A673 (cell line): ENCODE measurements at regions not wholly inside any gene's neighbourhood (a gene's known extent, or its start where the extent isn't known, plus 50 kb on each side); places are given as distances from the start of the nearest gene placed in this dataset.

ENCODE experiments used
- BruUV-seq: library from RNA; stranded (reverse); fragments of 400-500 nt; replicated peaks from 2 replicates; lab custom pipeline; 2021; lab: Mats Ljungman, UMichigan
- CTCF ChIA-PET: fragments of 300-600 bp; sonication (Branson Sonifier 250); formaldehyde crosslinking; loops from one replicate; lab custom pipeline; 2022; ENCODE audit warnings: antibody characterized with exemption; lab: Charles Lee
- POLR2A ChIA-PET: fragments of 300-600 bp; sonication (Branson Sonifier 250); formaldehyde crosslinking; loops from one replicate; lab custom pipeline; 2022; ENCODE audit warnings: antibody characterized with exemption; ENCODE audit not compliant: low non-redundant PET; lab: Charles Lee
- DNase-seq: peaks from one replicate; pipeline ENCODE4 v3.0.0-alpha.2; 2015; ENCODE audit warnings: low spot score
- H3K27ac ChIP-seq: fragments of 200-600 bp; sonication (generic); 2 replicates; pipeline ENCODE4 v1.5.1; 2016; ENCODE audit warnings: mixed run types, low read depth, mild to moderate bottlenecking, mixed read lengths, antibody characterized with exemption, low read length; ENCODE audit not compliant: poor library complexity, severe bottlenecking
- H3K27me3 ChIP-seq: fragments of 200-600 bp; sonication (generic); replicated peaks from 2 replicates; pipeline ENCODE4 v1.6.1; 2017; ENCODE audit warnings: mixed run types, low read depth, mild to moderate bottlenecking, mixed read lengths, antibody characterized with exemption, low read length; ENCODE audit not compliant: insufficient read depth, poor library complexity
- H3K36me3 ChIP-seq: fragments of 200-600 bp; sonication (generic); 2 replicates; pipeline ENCODE4 v1.6.1; 2016; ENCODE audit warnings: mixed run types, mild to moderate bottlenecking, mixed read lengths, antibody characterized with exemption, low read length; ENCODE audit not compliant: insufficient read depth, poor library complexity, severe bottlenecking
- H3K4me1 ChIP-seq: fragments of 200-600 bp; sonication (generic); 2 replicates; pipeline ENCODE4 v1.6.1; 2017; ENCODE audit warnings: mixed run types, mild to moderate bottlenecking, mixed read lengths, antibody characterized with exemption, low read length; ENCODE audit not compliant: insufficient read depth, poor library complexity, severe bottlenecking
- H3K4me3 ChIP-seq: fragments of 200-600 bp; sonication (generic); 2 replicates; pipeline ENCODE4 v1.5.1; 2016; ENCODE audit warnings: low read depth, mixed run types, mild to moderate bottlenecking, mixed read lengths, low read length; ENCODE audit not compliant: poor library complexity, severe bottlenecking
- H3K9me3 ChIP-seq: fragments of 200-600 bp; sonication (generic); 2 replicates; pipeline ENCODE4 v1.6.1; 2016; ENCODE audit warnings: mixed run types, low read depth, mild to moderate bottlenecking, mixed read lengths, antibody characterized with exemption, low read length; ENCODE audit not compliant: poor library complexity, severe bottlenecking
- CTCF ChIP-seq: fragments of 300-800, 200-600 bp; sonication (generic); conservative IDR thresholded peaks from 2 replicates; pipeline ENCODE4 v1.5.1; 2017; ENCODE audit warnings: low read depth, mild to moderate bottlenecking, antibody characterized with exemption, low read length, moderate library complexity, mixed read lengths
- EZH2 ChIP-seq: fragments of 200-600 bp; sonication (generic); IDR thresholded peaks from 2 replicates; pipeline ENCODE4 v1.6.1; 2017; ENCODE audit warnings: borderline replicate concordance, low read depth, mild to moderate bottlenecking, mixed read lengths, antibody characterized with exemption, low read length; ENCODE audit not compliant: poor library complexity, severe bottlenecking
- intact Hi-C: fragments of 100-400 bp; cut with micrococcal nuclease; formaldehyde crosslinking; loops from one replicate; pipeline ENCODE4 v1.10.0; 2022; ENCODE audit not compliant: unreplicated experiment

DNA sequence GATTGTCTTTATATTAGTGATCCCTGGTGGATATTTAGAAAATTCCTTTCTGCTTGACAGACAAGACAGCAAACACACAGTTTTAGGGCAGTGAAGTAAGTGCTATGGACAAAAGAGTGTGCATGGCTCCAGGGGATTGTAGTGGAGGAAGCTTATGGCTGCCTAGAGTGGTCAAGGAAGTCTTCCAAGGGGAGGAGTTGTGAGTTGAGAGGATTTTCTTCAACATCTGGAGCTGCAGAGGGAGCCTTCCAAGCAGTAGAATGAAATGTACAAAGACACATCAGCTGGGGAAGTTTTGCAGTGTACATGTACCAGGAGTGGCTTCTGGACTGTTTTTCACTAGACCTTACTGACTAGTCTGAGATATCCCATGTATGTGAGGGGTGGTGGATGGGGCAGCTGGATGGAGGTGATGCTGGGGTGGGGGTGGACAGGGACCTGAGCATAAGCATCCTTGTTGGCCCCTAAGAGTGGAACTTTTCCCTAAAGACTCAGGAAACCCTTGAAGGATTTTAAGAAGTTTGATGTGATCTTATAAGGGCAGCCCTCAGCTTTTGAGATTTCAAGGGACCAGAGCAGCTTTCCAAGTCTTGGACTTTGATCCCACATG is 160.5 kb upstream of the TAPT1 start:
- no peak overlapping the region for H3K4me3 ChIP-seq
- no peak for DNase-seq
- peaks cover 49% of the 10 kb centered on the region for H3K4me1 ChIP-seq
- intact Hi-C loops: no loop called here
- H3K27me3 ChIP-seq: no peaks in the 10 kb centered on the region
- no peaks in the 10 kb centered on the region for H3K36me3 ChIP-seq
- CTCF ChIA-PET: no interaction called here
- BruUV-seq: no TSS peak
- no peaks in the 10 kb centered on the region for H3K9me3 ChIP-seq
- H3K27ac ChIP-seq: peak overlapping the region; percentile 42
- TF ChIP-seq EZH2: no peak
- TF ChIP-seq CTCF: no peak
- POLR2A ChIA-PET: no interaction called here

- H3K9me3 ChIP-seq: no peaks in the 10 kb centered on the region
- no peak overlapping the region for H3K4me3 ChIP-seq
- H3K4me1 ChIP-seq: peaks cover 54% of the 10 kb centered on the region
- TF ChIP-seq EZH2 (no peak), CTCF (no peak)
- no peaks in the 10 kb centered on the region for H3K36me3 ChIP-seq
- peak; percentile 84 for DNase-seq
- CTCF ChIA-PET: no interaction called here
- H3K27ac ChIP-seq: peak overlapping the region; percentile 92
- H3K27me3 ChIP-seq: no peaks in the 10 kb centered on the region
- intact Hi-C loops: loop anchor here (5.0 kb wide), 2 partner anchors 92 to 938 kb away; no protein-coding TSS in a partner anchor
- BruUV-seq: no TSS peak
- POLR2A ChIA-PET: no interaction called here
Observed at GRCh38 chr4:16384576-16384975, 158.3 kb upstream of the TAPT1 start.

- H3K27me3 ChIP-seq: no peaks in the 10 kb centered on the region
- ChIA-PET CTCF (no interaction called here), POLR2A (no interaction called here)
- no TSS peak for BruUV-seq
- H3K4me1 ChIP-seq: peaks cover 60% of the 10 kb centered on the region
- no peaks in the 10 kb centered on the region for H3K36me3 ChIP-seq
- TF ChIP-seq CTCF (no peak), EZH2 (no peak)
- no peak overlapping the region for H3K4me3 ChIP-seq
- intact Hi-C loops: loop anchor here (2.0 to 5.0 kb wide), 3 partner anchors 90 to 940 kb away; no protein-coding TSS in a partner anchor
- DNase-seq: peak; percentile 77
- peak overlapping the region; percentile 92 for H3K27ac ChIP-seq
- no peaks in the 10 kb centered on the region for H3K9me3 ChIP-seq
Observed at GRCh38 chr4:16382571-16382970, 156.3 kb upstream of the TAPT1 start.
